SK-N-DZ (cell line): ENCODE measurements at regions not wholly inside any gene's neighbourhood (a gene's known extent, or its start where the extent isn't known, plus 50 kb on each side); places are given as distances from the start of the nearest gene placed in this dataset.
"Not testable (repeated sequence)": the region's sequence is repeated elsewhere in the genome, so short reads cannot be mapped to it uniquely, and the experiment has no call there.

Source experiments
- DNase-seq: peaks from one replicate; pipeline ENCODE4 v3.0.0-alpha.2; 2015; ENCODE audit warnings: low spot score

DNA sequence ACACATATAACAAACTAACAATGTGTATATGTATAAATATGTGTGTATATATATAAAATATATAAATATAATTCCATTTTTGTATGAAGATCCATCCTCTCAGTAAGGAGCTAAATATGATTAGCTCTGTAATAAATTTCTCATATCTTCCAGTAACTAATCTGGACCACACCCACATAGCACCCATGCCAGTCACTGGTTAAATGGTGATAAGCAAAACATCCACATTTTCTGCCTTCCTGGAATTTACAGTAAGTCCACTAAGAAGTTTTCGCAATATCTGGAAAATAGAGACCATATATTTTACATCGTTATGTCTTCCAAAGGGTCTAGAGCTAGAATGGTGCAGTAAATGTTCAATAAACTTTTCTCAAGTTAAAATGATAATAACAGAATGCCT is 151.5 kb upstream of the STMND1 start:
- DNase-seq, result no peak

DNA sequence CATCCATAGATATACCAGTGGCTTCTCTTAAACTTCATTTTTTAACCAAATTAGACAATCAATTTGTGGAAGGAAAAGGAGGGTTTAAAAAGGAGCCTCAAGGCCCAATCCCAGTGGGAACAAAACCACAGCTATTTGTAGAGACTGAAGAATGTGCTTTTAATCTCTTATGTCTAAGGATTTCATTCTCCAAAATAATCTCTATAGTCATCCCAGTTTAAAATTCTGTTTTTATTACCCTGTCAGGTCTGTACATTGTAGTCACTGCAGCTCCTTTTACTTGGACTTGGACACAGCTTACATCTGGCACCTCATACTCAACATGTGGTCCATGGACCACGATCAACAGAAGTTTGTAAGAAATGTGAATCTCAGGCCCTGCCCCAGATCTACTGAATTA is 152.1 kb upstream of the STMND1 start:
- DNase-seq, result no peak

GRCh38 chr6:16948396-16948795 is 153.5 kb upstream of the STMND1 start:
- no peak for DNase-seq

GRCh38 chr6:16947375-16948015 is 154.4 kb upstream of the STMND1 start:
- DNase-seq, result peak; percentile 31

GRCh38 chr6:16944596-16944995 is 157.3 kb upstream of the STMND1 start:
- DNase-seq, result no peak

- DNase-seq, result no peak
Observed at GRCh38 chr6:16939839-16940238, 162.0 kb upstream of the STMND1 start.

- no peak for DNase-seq
Observed at GRCh38 chr6:16939351-16939750, 162.5 kb upstream of the STMND1 start.

GRCh38 chr6:16936893-16937292 is 165.0 kb upstream of the STMND1 start:
- DNase-seq, result no peak

GRCh38 chr6:16933961-16934360 is 167.9 kb upstream of the STMND1 start:
- DNase-seq, result no peak

DNA sequence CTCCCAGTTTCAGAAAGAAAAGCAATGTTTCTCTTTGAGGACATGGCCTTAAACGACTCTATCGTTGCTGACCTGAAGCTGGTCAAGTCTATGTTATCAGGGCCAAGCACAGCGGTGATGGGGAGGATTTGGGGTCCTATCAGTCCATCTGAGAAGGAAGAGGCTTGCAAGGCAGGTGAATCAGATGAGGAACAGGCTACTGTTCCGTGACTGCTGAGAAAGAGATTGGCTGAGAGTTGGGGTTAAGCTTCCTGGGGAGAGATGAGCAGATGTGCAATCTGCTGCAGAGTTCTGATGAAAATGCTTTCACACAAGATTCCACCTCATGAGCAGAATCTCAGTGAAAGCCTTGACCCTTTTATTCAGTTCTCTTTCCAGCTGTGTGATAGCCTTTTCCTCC is 168.3 kb upstream of the STMND1 start:
- no peak for DNase-seq

- no peak for DNase-seq
Observed at GRCh38 chr6:16932920-16933319, 168.9 kb upstream of the STMND1 start.

GRCh38 chr6:16931079-16931478 is 169.8 kb upstream of the ATXN1 start:
- DNase-seq, result not testable (repeated sequence)

- DNase-seq, result no peak
Observed at GRCh38 chr6:16930432-16930831, 169.2 kb upstream of the ATXN1 start.

DNA sequence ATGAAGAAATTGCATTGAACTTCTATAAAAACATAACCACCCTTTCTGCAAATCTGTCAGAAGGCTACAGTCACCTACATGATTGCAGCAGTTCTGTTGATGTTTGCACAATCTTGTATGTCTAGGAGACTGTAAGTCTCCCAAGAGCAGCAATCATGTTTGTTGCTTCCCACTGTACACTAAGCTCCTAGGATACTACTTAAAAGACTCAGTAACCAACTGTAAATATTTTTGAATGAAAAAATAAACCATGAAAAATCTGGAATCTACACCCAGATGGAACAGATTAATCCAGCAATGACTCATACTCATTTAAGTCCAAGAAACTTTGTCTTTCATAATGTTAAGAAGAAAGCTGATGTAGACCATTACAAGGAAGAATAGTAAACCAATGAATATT is 168.5 kb upstream of the ATXN1 start:
- DNase-seq, result no peak

GRCh38 chr6:16928387-16928786 is 167.1 kb upstream of the ATXN1 start:
- DNase-seq, result no peak

GRCh38 chr6:16927205-16927604 is 165.9 kb upstream of the ATXN1 start:
- no peak for DNase-seq

GRCh38 chr6:16925461-16925860 is 164.2 kb upstream of the ATXN1 start:
- no peak for DNase-seq

DNA sequence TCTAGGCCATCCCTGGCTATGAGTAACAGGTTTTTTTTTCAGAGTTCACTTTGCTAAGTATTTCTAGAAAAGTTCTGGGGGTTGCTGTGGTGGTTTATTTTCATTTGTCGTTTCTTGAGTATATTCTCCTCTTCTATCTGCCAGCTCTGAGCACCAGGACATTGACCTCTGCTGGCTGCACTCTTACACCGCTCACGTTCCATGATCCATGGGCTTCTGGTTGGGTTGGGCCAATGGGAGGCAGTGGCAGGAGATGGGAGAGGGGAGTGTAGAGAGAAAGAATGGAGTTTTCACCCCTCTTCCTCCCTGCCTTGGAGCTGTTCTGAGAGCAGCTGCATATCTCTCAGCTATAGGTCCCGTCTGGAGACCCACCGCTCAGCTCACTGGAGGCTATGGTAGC is 161.0 kb upstream of the ATXN1 start:
- DNase-seq, result no peak

- no peak for DNase-seq
Observed at GRCh38 chr6:16921399-16922110, 160.3 kb upstream of the ATXN1 start.

- peak; percentile 21 for DNase-seq
Observed at GRCh38 chr6:16918586-16918985, 157.3 kb upstream of the ATXN1 start.

DNA sequence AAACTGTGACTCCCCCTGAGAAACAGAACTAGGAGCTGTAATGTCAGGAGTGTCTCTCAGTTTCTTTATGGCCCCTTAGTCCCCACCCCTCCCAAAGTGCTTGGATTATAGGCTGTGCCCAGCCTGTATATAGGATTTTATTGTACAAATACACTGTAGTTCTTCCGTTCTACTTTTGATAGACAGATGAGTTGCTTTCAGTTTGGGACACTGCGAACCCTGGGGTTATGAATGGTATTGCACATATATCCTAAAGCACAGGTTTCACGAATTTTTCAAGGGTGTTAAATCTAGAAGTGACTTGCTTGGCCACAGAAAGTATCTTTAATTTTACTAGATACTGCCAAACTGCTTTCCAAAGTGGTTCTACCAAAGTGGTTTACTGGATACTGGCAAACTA is 152.9 kb upstream of the ATXN1 start:
- DNase-seq, result no peak

- no peak for DNase-seq
Observed at GRCh38 chr6:16912756-16913155, 151.5 kb upstream of the ATXN1 start.

DNA sequence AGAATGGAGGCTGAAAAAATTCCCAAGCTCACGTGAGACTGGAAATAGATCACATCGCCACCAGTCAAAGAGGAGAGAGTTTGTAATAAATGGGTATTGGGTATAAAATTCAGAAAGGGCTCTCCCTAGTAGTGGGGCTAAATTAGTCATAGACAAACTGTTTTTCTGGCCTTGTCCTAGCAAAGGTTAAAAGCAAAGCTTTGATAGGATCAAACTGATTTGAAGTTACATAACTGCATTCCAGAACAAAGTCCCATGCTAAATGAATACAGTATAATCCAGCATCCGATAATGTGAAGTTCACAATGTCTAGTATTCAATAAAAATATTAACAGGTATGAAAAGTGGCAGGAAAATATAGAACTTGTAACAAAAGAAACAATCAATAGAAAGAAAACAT is 149.8 kb upstream of the ATXN1 start:
- no peak for DNase-seq
